Adrenal gland (tissue), 5 donors: ENCODE measurements at regions not wholly inside any gene's neighbourhood (a gene's known extent, or its start where the extent isn't known, plus 50 kb on each side); places are given as distances from the start of the nearest gene placed in this dataset.

ENCODE experiments used
- CTCF ChIP-seq, 6 experiments: fragments of 450-650 bp in 4 of 6; fragments of 200-600 bp in 2 of 6; sonication (generic) in 1 of 6; IDR thresholded peaks; 1 replicate in 5 of 6; 2 replicates in 1 of 6; pipeline versions ENCODE4 v1.5.1 to v1.8.0; 2016 to 2021; ENCODE audit warnings: antibody characterized with exemption in 6 of 6, mild to moderate bottlenecking in 2 of 6, moderate library complexity in 1 of 6
- POLR2A ChIP-seq, 2 donors: fragments of 450-650 bp; IDR thresholded peaks; one replicate each; pipeline ENCODE4 v1.6.1; 2017; ENCODE audit warnings: antibody characterized with exemption in 2 of 2, mild to moderate bottlenecking in 2 of 2, moderate library complexity in 1 of 2
- donor health status: DM: no; HTN: no; CAD: no.

DNA sequence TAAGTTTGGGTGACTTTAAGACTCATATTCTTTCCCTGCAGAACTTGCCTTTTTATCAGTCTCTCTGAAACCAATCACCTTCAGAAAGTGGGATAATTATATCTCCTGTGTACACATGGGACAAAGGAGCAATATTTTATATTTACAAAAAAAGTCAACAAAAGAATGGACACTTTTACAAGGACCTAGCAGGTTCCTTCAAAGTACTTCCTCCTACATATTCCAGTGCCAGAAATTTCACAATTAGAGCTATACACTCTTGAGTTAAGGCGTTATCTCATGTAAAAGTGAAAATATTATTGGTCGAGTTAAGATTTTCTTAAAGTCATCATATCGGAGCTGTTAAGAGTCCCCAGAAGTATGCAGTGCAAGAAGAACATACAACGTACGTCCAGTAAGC lies 98.9 kb upstream of the MAFB start:
- TF ChIP-seq CTCF (IDR thresholded peaks at IDR 0.05) (no peak), POLR2A (IDR thresholded peaks at IDR 0.05) (no peak)
